PFSK-1 (cell line): ENCODE measurements at regions not wholly inside any gene's neighbourhood (a gene's known extent, or its start where the extent isn't known, plus 50 kb on each side); places are given as distances from the start of the nearest gene placed in this dataset.

ENCODE experiments used
- POLR2AphosphoS5 ChIP-seq: IDR thresholded peaks from 2 replicates; pipeline ENCODE4 v1.6.1; 2012; ENCODE audit warnings: low read depth, mild to moderate bottlenecking, control low read depth, low read length, moderate library complexity
- SIN3A ChIP-seq: IDR thresholded peaks from 2 replicates; pipeline ENCODE4 v1.6.1; 2012; ENCODE audit warnings: mild to moderate bottlenecking, low read length, moderate library complexity, borderline replicate concordance; ENCODE audit not compliant: insufficient read depth
- TAF1 ChIP-seq: IDR thresholded peaks from 2 replicates; pipeline ENCODE4 v1.6.1; 2012; ENCODE audit warnings: low read length, control low read depth, borderline replicate concordance; ENCODE audit not compliant: insufficient read depth

DNA sequence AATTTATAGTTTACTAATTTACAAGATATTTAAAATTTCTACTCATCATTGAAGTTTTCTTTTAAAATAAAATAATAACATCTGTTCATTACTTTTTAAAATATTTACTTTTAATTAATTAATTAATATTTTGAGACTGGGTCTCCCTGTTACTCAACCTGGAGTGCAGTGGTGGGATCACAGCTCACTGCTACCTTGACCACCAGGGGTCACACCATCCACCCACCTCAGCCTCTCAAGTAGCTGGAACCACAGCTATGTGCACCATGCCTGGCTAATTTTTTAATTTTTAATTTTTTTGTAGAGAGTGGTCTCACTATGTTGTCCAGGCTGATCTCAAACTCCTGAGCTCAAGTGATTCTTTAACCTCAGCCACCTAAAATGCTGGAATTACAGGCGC, 1013.6 kb downstream of the CDH9 start:
- TF ChIP-seq POLR2AphosphoS5: no peak
- TF ChIP-seq SIN3A: no peak
- no peak for TF ChIP-seq TAF1
